GM12872 (cell line): ENCODE measurements at regions not wholly inside any gene's neighbourhood (a gene's known extent, or its start where the extent isn't known, plus 50 kb on each side); places are given as distances from the start of the nearest gene placed in this dataset.

Experiments used
- TF ChIP-seq, protein P1 (sequence below): IDR thresholded peaks from 3 replicates; pipeline ENCODE4 v1.5.1; 2011; ENCODE audit warnings: low read depth, mild to moderate bottlenecking, low read length, moderate library complexity; ENCODE audit not compliant: insufficient read depth

DNA sequence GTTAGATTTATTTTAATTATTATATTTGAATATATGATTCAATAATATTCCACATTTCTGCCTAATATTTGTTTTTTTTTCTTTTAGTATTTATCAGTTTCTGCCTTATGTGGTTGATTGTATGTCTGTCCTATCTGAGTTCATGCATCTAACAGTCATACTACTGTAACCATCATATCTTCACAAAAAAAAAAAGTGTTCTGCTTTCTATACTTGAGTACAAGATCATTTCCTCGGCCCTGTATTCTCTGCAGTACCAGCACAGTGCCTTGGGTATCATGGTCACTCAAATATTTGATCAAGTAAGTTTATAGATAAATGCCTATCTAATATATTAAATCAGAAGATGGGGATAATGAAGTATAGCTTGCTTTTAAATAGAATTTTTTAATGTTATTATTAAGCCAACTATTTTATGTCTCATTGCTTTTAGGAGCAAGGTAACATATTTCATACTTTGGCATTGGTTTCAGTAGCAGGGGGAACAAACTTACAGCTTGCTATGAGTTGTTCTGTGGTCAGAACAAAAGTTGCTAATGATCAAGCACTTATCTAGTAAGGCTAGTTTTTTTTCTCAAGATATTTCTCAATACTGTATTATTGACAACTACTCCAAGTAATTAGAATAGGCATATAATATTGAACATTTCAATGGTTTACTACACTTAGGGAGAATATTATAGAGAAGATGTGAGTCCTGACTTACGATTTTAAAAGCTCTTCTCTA, 290.5 kb upstream of the FBXO33 start:
- TF ChIP-seq, protein P1, sequence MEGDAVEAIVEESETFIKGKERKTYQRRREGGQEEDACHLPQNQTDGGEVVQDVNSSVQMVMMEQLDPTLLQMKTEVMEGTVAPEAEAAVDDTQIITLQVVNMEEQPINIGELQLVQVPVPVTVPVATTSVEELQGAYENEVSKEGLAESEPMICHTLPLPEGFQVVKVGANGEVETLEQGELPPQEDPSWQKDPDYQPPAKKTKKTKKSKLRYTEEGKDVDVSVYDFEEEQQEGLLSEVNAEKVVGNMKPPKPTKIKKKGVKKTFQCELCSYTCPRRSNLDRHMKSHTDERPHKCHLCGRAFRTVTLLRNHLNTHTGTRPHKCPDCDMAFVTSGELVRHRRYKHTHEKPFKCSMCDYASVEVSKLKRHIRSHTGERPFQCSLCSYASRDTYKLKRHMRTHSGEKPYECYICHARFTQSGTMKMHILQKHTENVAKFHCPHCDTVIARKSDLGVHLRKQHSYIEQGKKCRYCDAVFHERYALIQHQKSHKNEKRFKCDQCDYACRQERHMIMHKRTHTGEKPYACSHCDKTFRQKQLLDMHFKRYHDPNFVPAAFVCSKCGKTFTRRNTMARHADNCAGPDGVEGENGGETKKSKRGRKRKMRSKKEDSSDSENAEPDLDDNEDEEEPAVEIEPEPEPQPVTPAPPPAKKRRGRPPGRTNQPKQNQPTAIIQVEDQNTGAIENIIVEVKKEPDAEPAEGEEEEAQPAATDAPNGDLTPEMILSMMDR: no peak

DNA sequence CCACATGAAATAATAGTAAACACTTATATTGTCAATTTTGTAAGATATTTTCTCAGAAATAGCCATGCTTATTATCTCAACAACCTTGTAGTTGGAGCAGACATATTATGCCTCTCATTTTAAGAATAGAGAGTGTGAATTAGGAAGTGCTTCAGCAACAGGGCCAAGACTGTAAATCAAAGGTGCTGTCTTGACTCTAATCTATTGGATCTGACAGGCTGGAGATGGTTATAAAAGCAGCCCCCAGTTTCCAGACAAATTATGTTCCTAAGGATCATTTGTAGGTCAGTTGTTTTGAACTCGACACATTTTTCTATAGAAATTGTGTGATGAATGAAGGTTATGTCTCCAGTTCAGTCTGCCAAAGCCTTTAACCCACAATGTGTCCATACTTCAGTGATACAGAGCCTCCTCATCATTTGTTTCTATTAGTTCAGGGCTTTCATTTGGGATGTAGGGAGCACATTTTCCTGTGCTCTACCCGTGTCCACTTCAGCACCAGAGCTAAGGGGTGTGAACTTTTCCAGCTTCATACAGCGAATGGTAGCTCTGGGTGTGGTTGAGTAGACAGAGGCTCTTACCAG, 284.8 kb upstream of the FBXO33 start:
- TF ChIP-seq, protein P1: no peak

DNA sequence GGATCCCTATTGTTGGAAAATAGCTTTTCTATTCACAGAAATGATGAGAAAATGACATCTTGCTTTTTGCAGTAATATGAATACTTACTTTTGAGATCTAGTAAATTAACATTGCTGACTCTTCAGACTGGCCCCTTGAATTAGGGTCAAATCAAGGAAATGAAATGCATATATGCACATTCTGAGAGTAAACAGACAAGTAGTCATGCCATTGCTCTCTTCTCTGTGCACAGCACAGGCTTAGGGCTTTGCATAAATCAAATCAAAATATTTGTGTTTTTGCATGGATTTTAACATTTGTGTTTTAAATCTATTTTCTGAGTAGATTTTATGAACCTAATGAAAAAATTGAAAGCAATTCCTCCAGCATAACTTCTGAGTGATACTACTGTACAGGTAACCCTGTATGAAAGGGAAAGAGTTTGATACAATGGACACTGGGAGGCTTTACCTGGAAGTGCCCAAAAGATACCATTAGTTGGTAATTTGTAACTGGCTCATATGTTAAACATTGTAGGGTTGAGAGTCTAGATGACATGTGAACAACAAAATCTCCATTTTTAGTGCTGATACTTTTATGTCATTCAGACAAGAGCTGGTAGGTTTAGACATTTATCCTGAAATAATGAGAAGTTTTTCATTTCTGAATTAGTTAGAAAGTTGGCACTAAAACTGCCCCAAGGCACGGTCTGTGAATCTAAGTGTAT, 280.2 kb upstream of the FBXO33 start:
- TF ChIP-seq, protein P1: no peak

DNA sequence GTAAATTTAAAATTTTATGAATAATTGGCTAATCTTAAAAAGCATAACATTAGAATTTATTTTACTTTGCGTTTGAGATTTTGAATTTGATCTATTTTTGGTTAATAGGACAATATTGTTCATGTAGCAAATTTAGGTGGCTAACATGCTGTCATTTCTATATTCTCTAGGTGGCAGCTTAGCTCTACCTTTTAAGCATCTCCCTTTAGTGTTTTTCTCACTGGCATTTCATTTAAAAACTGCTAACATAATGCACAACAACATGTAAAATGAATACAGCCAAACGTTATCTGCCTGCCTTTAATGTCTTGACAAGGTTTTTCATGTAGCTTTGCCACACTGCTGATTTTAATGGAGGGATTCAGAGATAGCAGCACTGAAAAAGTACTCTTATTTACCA, 272.4 kb upstream of the FBXO33 start:
- TF ChIP-seq, protein P1: no peak; the same call in 2 of the 3 replicates

DNA sequence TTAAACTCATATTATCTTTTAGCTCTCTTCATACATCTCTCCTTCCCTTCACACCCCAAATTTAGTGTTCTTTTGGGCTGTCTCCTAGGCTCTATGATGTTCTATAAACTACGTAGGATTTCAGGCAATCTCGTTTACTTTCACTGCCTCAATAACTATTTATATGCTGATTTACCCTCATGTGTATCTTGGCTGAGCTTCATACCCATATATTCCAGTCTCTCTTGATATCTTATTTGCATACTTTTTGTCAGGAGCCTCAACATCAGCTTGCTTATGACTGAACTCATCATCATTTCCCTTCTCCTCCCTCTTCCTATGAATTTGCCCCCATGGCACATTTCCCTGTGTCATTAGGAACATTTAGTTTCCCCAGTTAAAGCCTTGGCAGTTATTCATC, 262.1 kb upstream of the FBXO33 start:
- TF ChIP-seq, protein P1: no peak

DNA sequence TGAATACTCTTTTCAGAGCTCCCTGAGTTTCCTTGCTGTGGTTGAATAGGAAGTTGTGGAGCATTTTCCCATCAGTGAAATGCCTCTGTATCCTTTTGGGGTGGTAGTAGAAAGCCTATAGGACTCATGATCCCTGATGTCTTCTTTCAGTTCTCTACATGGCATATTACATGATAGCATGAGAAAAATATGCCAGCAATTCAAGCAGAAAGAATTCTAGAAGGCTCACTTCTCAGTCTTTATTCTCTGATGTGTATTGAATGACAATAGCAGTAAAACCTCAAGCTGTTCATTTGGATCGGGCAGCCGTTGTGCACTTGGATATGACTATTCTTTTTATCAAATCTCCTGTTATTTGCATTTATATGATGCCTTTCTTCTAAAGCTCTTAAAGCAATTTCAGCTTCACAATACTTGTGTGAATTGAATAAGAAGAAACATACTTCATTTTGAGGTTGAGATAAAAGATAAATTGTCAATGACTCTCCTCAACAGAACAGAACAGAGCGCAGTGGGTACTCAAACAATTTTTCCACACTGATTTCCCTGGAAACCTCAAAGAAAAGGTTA, 251.5 kb upstream of the FBXO33 start:
- TF ChIP-seq, protein P1: no peak

DNA sequence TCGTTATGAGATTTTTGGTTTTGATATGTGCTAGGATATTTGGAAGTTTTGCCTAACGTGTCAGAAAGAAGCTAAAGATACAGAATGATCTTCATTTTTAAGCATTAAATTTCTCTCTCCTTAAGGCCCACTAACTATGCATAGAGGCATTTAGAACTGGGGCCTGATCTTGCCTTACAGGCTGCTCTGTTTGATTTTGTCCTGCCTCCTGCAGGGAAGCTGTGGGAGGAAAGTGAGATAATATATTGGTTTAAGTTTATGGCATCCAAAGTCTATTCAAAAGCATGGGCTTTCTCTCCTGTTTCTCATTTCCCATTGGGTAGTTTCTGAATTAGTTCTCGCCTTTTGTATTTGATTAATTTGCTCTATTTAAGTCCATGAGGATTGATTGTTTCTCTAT, 250.3 kb upstream of the FBXO33 start:
- TF ChIP-seq, protein P1: no peak
